Mucosa of descending colon (tissue), 3 donors: ENCODE measurements at regions not wholly inside any gene's neighbourhood (a gene's known extent, or its start where the extent isn't known, plus 50 kb on each side); places are given as distances from the start of the nearest gene placed in this dataset.

ENCODE experiments used
- ATAC-seq: fragments of 200-7000 bp; cut with Tn5 transposase; one replicate; pipeline ENCODE4 v1.9.1; 2020; ENCODE audit warnings: mild to moderate bottlenecking, moderate library complexity
- DNase-seq, 3 donors: peaks; one replicate each; pipeline ENCODE4 v3.0.0-alpha.2; 2020
- H3K36me3 ChIP-seq: fragments of 200-600 bp; one replicate; pipeline ENCODE4 v1.8.0; 2021; ENCODE audit warnings: low read depth, mild to moderate bottlenecking
- H3K4me1 ChIP-seq: fragments of 200-600 bp; one replicate; pipeline ENCODE4 v1.8.0; 2021; ENCODE audit warnings: low read depth, mild to moderate bottlenecking
- H3K4me3 ChIP-seq: fragments of 200-600 bp; one replicate; pipeline ENCODE4 v1.8.0; 2021; ENCODE audit warnings: mild to moderate bottlenecking
- H3K9me3 ChIP-seq: fragments of 200-600 bp; one replicate; pipeline ENCODE4 v1.8.0; 2021; ENCODE audit warnings: mild to moderate bottlenecking
- intact Hi-C, 2 donors: fragments of 100-400 bp; cut with DNase I in 1 of 2; cut with micrococcal nuclease in 1 of 2; formaldehyde crosslinking; loops; one replicate each; pipeline versions ENCODE4 v1.11.0 to v1.11.1; 2022; cut with DNase I, micrococcal nuclease
- TF ChIP-seq, protein P1 (sequence below): fragments of 200-600 bp; IDR thresholded peaks from one replicate; pipeline ENCODE4 v1.8.0; 2022; ENCODE audit warnings: antibody characterized with exemption, mild to moderate bottlenecking
- donor health status: DM: no; HTN: no; CAD: no; lungs with moderate emphysema.
- donor health status: DM: no; HTN: no; CAD: no.
- donor health status: DM: no; HTN: yes; CAD: no.

GRCh38 chr18:42159146-42159545, 204.1 kb downstream of the PIK3C3 start:
- H3K9me3 ChIP-seq = no peaks in the 10 kb centered on the region
- no peak for DNase-seq
- no peaks in the 10 kb centered on the region for H3K36me3 ChIP-seq
- no peak for ATAC-seq
- H3K4me1 ChIP-seq = no peaks in the 10 kb centered on the region
- no peak overlapping the region for H3K4me3 ChIP-seq
- intact Hi-C loops = no loop called here
- TF ChIP-seq, protein P1, sequence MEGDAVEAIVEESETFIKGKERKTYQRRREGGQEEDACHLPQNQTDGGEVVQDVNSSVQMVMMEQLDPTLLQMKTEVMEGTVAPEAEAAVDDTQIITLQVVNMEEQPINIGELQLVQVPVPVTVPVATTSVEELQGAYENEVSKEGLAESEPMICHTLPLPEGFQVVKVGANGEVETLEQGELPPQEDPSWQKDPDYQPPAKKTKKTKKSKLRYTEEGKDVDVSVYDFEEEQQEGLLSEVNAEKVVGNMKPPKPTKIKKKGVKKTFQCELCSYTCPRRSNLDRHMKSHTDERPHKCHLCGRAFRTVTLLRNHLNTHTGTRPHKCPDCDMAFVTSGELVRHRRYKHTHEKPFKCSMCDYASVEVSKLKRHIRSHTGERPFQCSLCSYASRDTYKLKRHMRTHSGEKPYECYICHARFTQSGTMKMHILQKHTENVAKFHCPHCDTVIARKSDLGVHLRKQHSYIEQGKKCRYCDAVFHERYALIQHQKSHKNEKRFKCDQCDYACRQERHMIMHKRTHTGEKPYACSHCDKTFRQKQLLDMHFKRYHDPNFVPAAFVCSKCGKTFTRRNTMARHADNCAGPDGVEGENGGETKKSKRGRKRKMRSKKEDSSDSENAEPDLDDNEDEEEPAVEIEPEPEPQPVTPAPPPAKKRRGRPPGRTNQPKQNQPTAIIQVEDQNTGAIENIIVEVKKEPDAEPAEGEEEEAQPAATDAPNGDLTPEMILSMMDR = no peak

DNA sequence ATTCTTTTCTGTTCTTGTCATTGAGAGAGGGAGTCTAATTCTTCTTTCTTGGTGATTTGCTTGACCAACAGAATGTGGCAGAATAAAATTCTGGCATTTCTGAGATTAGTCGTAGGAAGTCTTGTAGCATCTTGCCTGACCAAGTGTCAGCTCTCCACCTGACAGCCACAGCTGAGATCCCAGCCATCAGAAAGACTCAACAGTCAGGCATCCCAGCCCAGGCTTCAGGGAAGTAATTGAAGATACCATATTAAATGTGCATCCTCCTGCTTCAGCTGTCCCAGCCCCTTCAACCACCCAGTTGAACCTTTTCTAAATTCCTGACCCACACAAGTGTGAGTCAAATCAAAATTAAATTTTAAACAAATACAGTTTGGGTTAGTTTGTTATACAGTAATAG, 208.3 kb downstream of the PIK3C3 start:
- intact Hi-C loops = no loop called here
- Histone ChIP-seq H3K36me3 (no peaks in the 10 kb centered on the region), H3K4me3 (no peak overlapping the region), H3K4me1 (no peaks in the 10 kb centered on the region), H3K9me3 (no peaks in the 10 kb centered on the region)
- DNase-seq = no peak
- TF ChIP-seq, protein P1 = no peak
- no peak for ATAC-seq

DNA sequence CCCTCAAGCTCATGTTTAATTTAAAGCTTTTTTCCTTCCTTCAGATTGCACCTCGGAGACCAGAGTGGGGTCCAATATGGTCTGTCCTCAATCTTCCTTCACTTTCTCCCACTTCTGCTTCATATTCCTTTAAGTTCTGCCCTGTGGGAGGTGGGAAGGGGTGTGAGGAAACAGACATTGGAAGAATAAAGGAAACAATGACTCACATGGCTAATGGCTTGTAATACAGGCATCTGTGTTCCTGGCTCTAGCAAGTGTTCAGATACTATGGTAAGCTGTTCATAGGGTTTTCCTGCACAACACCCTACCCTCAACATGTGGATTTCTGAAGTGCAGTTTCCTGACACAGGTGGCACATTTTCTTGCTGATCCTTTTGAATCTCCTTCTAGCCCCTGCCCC, 209.5 kb downstream of the PIK3C3 start:
- no peaks in the 10 kb centered on the region for H3K36me3 ChIP-seq
- no peak overlapping the region for H3K4me3 ChIP-seq
- no peaks in the 10 kb centered on the region for H3K9me3 ChIP-seq
- ATAC-seq (no peak), DNase-seq (no peak)
- intact Hi-C loops = no loop called here
- no peaks in the 10 kb centered on the region for H3K4me1 ChIP-seq
- TF ChIP-seq, protein P1 = no peak

- Histone ChIP-seq H3K4me1 (no peaks in the 10 kb centered on the region), H3K36me3 (no peaks in the 10 kb centered on the region), H3K9me3 (no peaks in the 10 kb centered on the region), H3K4me3 (no peak overlapping the region)
- no peak for DNase-seq
- intact Hi-C loops = no loop called here
- ATAC-seq = no peak
- TF ChIP-seq, protein P1 = no peak
Observed at GRCh38 chr18:42165922-42166513, 211.0 kb downstream of the PIK3C3 start.

DNA sequence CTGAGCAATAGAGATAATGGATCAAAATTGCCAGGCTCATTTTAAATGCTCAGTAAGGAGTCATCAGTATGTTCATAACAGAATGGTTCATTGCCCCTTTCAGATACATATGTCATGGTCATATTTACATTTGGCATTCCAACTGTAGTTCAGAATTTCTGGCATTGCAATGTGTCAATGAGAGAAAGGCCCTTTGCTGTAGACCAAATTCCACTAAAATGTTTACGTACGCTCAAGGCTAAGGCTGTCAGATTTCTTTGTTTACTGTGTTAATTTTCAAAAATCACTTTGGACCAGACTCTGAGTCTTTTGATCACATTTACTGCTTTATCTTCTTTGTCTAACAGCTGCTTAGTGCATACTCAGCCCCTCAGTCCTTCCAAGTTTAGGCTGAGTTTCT, 213.5 kb downstream of the PIK3C3 start:
- H3K9me3 ChIP-seq = no peaks in the 10 kb centered on the region
- no peaks in the 10 kb centered on the region for H3K36me3 ChIP-seq
- intact Hi-C loops = no loop called here
- H3K4me1 ChIP-seq = no peaks in the 10 kb centered on the region
- no peak overlapping the region for H3K4me3 ChIP-seq
- TF ChIP-seq, protein P1 = no peak
- ATAC-seq (no peak), DNase-seq (no peak)

GRCh38 chr18:42168907-42169306, 213.9 kb downstream of the PIK3C3 start:
- intact Hi-C loops = no loop called here
- H3K4me1 ChIP-seq = no peaks in the 10 kb centered on the region
- no peaks in the 10 kb centered on the region for H3K36me3 ChIP-seq
- no peaks in the 10 kb centered on the region for H3K9me3 ChIP-seq
- DNase-seq (no peak), ATAC-seq (no peak)
- TF ChIP-seq, protein P1 = no peak
- H3K4me3 ChIP-seq = no peak overlapping the region
